Neural progenitor cell (in vitro differentiated cells): ENCODE measurements at regions not wholly inside any gene's neighbourhood (a gene's known extent, or its start where the extent isn't known, plus 50 kb on each side); places are given as distances from the start of the nearest gene placed in this dataset.

ENCODE experiments used
- DNase-seq: peaks from one replicate; pipeline ENCODE4 v3.0.0-alpha.2; 2016; ENCODE audit warnings: low spot score
- H2AFZ ChIP-seq: fragments of 200-600 bp; sonication (generic); replicated peaks from 2 replicates; pipeline ENCODE4 v1.6.1; 2016; ENCODE audit warnings: antibody characterized with exemption
- H3F3A ChIP-seq: fragments of 200-600 bp; sonication (generic); 2 replicates; pipeline ENCODE4 v1.6.1; 2016; ENCODE audit warnings: antibody characterized with exemption, low read depth
- H3K27ac ChIP-seq: fragments of 200-600 bp; sonication (generic); 2 replicates; pipeline ENCODE4 v1.5.1; 2016; ENCODE audit warnings: mild to moderate bottlenecking
- H3K27me3 ChIP-seq: fragments of 200-600 bp; sonication (generic); 2 replicates; pipeline ENCODE4 v1.6.1; 2016; ENCODE audit warnings: mild to moderate bottlenecking, moderate library complexity
- H3K36me3 ChIP-seq: fragments of 200-600 bp; sonication (generic); 2 replicates; pipeline ENCODE4 v1.5.1; 2016
- H3K4me1 ChIP-seq: fragments of 200-600 bp; sonication (generic); 2 replicates; pipeline ENCODE4 v1.6.1; 2016; ENCODE audit warnings: mixed run types
- H3K4me2 ChIP-seq: fragments of 200-600 bp; sonication (generic); 2 replicates; pipeline ENCODE4 v1.6.1; 2016
- H3K4me3 ChIP-seq: fragments of 200-600 bp; sonication (generic); 2 replicates; pipeline ENCODE4 v1.5.1; 2016
- H3K79me2 ChIP-seq: fragments of 200-600 bp; sonication (generic); 2 replicates; pipeline ENCODE4 v1.6.1; 2016; ENCODE audit warnings: low read depth
- H3K9ac ChIP-seq: fragments of 200-600 bp; sonication (generic); 2 replicates; pipeline ENCODE4 v1.6.1; 2016
- H3K9me3 ChIP-seq: fragments of 200-600 bp; sonication (generic); 2 replicates; pipeline ENCODE4 v1.5.1; 2016; ENCODE audit warnings: low read depth
- H4K20me1 ChIP-seq: fragments of 200-600 bp; sonication (generic); 2 replicates; pipeline ENCODE4 v1.6.1; 2016; ENCODE audit warnings: low read depth
- H3K27ac Mint-ChIP-seq: 3 replicates; pipeline ENCODE4 v1.8.0; 2021; ENCODE audit warnings: mixed read lengths
- H3K27me3 Mint-ChIP-seq: 2 replicates; pipeline ENCODE4 v1.8.0; 2022; ENCODE audit warnings: low read depth, mild to moderate bottlenecking, inconsistent platforms, moderate library complexity, mixed read lengths; ENCODE audit not compliant: insufficient read depth
- H3K36me3 Mint-ChIP-seq: 3 replicates; pipeline ENCODE4 v1.8.0; 2021; ENCODE audit warnings: mixed read lengths
- H3K4me1 Mint-ChIP-seq: 3 replicates; pipeline ENCODE4 v1.8.0; 2021; ENCODE audit warnings: mixed read lengths
- H3K4me3 Mint-ChIP-seq: 3 replicates; pipeline ENCODE4 v1.8.0; 2021; ENCODE audit warnings: mild to moderate bottlenecking, moderate library complexity, mixed read lengths
- H3K9me3 Mint-ChIP-seq: 3 replicates; pipeline ENCODE4 v1.8.0; 2020; ENCODE audit warnings: mixed read lengths
- CTCF ChIP-seq: fragments of 200-600 bp; sonication (generic); IDR thresholded peaks from 2 replicates; pipeline ENCODE4 v1.5.1; 2017; ENCODE audit warnings: antibody characterized with exemption, mild to moderate bottlenecking
- EZH2 ChIP-seq: fragments of 200-600 bp; sonication (generic); IDR thresholded peaks from 2 replicates; pipeline ENCODE4 v1.6.1; 2017; ENCODE audit warnings: antibody characterized with exemption, mild to moderate bottlenecking, moderate library complexity
- EZH2phosphoT487 ChIP-seq: fragments of 200-600 bp; sonication (generic); IDR thresholded peaks from 2 replicates; pipeline ENCODE4 v1.6.1; 2017; ENCODE audit warnings: antibody characterized with exemption

GRCh38 chr14:43119672-43120071 is 1387.4 kb downstream of the FSCB start:
- no peak for DNase-seq
- Histone ChIP-seq H3K9me3 (no peaks in the 10 kb centered on the region), H3K27ac (no peak overlapping the region), H3K27me3 (no peaks in the 10 kb centered on the region), H3K4me2 (no peak overlapping the region), H2AFZ (no peak overlapping the region), H3K36me3 (no peaks in the 10 kb centered on the region), H3K4me1 (no peaks in the 10 kb centered on the region), H3K9ac (no peak overlapping the region), H3K4me3 (no peak overlapping the region), H3K79me2 (no peaks in the 10 kb centered on the region), H4K20me1 (no peaks in the 10 kb centered on the region), H3F3A (no peaks in the 10 kb centered on the region)
- H3K9me3 Mint-ChIP-seq, result peaks cover 12% of the 10 kb centered on the region
- no peak overlapping the region for H3K4me3 Mint-ChIP-seq
- no peak overlapping the region for H3K27ac Mint-ChIP-seq
- no peaks in the 10 kb centered on the region for H3K4me1 Mint-ChIP-seq
- H3K27me3 Mint-ChIP-seq, result peaks cover 2% of the 10 kb centered on the region
- TF ChIP-seq CTCF (no peak), EZH2 (no peak)
- H3K36me3 Mint-ChIP-seq, result no peaks in the 10 kb centered on the region

- Histone ChIP-seq H3K4me3 (no peak overlapping the region), H3K4me1 (no peaks in the 10 kb centered on the region), H2AFZ (no peak overlapping the region), H3K27ac (no peak overlapping the region), H3K79me2 (no peaks in the 10 kb centered on the region), H3K27me3 (no peaks in the 10 kb centered on the region), H3K4me2 (no peak overlapping the region), H4K20me1 (no peaks in the 10 kb centered on the region), H3K9ac (no peak overlapping the region), H3K36me3 (no peaks in the 10 kb centered on the region), H3F3A (no peaks in the 10 kb centered on the region), H3K9me3 (no peaks in the 10 kb centered on the region)
- no peak for TF ChIP-seq EZH2
- no peak for TF ChIP-seq CTCF
- TF ChIP-seq EZH2phosphoT487, result no peak
- no peaks in the 10 kb centered on the region for H3K36me3 Mint-ChIP-seq
- H3K4me3 Mint-ChIP-seq, result no peak overlapping the region
- no peak for DNase-seq
- H3K9me3 Mint-ChIP-seq, result peaks cover 12% of the 10 kb centered on the region
- no peaks in the 10 kb centered on the region for H3K4me1 Mint-ChIP-seq
- H3K27me3 Mint-ChIP-seq, result peaks cover 2% of the 10 kb centered on the region
- no peak overlapping the region for H3K27ac Mint-ChIP-seq
Measured at GRCh38 chr14:43116341-43116740, 1390.7 kb downstream of the FSCB start.

DNA sequence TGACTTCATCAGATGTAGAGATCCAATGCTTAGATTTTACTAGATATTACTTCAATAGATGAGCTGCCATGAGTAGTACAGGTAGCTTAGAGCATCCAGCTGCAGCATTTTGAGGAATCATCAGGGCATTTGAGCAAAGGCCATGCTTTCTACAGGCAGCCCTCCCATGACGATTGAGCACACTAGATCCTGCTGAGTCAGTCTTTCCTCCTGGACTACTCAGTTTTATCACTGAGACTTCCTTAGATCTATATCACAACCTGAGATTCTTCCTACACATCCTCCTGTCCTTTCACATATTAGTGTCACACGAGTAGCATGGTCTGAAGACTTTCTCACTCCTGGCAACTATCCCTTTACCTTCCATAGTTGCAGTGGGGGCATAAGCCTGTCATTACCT is 1401.8 kb downstream of the FSCB start:
- Histone ChIP-seq H3K27me3 (no peaks in the 10 kb centered on the region), H3K4me3 (no peak overlapping the region), H3K4me1 (no peaks in the 10 kb centered on the region), H3K9me3 (no peaks in the 10 kb centered on the region), H3F3A (no peaks in the 10 kb centered on the region), H4K20me1 (no peaks in the 10 kb centered on the region), H3K36me3 (no peaks in the 10 kb centered on the region), H2AFZ (no peak overlapping the region), H3K9ac (no peak overlapping the region), H3K79me2 (no peaks in the 10 kb centered on the region), H3K4me2 (no peak overlapping the region), H3K27ac (no peak overlapping the region)
- H3K27me3 Mint-ChIP-seq, result no peaks in the 10 kb centered on the region
- no peaks in the 10 kb centered on the region for H3K36me3 Mint-ChIP-seq
- no peaks in the 10 kb centered on the region for H3K9me3 Mint-ChIP-seq
- no peak for DNase-seq
- H3K4me1 Mint-ChIP-seq, result no peaks in the 10 kb centered on the region
- H3K27ac Mint-ChIP-seq, result no peak overlapping the region
- TF ChIP-seq EZH2phosphoT487 (no peak), CTCF (no peak), EZH2 (no peak)
- no peak overlapping the region for H3K4me3 Mint-ChIP-seq

DNA sequence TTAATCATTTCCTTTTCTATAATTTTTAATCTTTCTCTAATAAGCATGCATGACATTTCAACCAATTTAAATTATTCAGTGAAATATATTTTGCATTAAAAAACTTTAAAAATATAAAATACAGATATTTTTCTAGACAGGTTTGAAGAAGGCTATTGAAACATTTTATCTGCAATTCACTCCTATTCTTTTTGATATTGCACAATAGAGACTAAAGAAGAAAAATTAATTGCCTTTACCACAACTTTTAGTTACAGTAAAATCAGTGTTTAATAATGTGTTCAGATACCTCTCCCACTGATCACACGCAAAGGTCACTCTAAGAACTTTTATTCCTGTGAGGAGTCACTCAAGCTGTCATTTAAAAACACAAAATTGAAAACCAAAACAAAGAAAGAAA is 1416.7 kb downstream of the FSCB start:
- Histone ChIP-seq H3K9ac (no peak overlapping the region), H4K20me1 (no peaks in the 10 kb centered on the region), H2AFZ (no peak overlapping the region), H3K9me3 (no peaks in the 10 kb centered on the region), H3K79me2 (no peaks in the 10 kb centered on the region), H3K27ac (no peak overlapping the region), H3K4me3 (no peak overlapping the region), H3F3A (no peaks in the 10 kb centered on the region), H3K4me2 (no peak overlapping the region), H3K27me3 (no peaks in the 10 kb centered on the region), H3K36me3 (no peaks in the 10 kb centered on the region), H3K4me1 (no peaks in the 10 kb centered on the region)
- no peak for TF ChIP-seq CTCF
- TF ChIP-seq EZH2, result no peak
- TF ChIP-seq EZH2phosphoT487, result no peak
- Mint-ChIP-seq H3K36me3 (no peaks in the 10 kb centered on the region), H3K9me3 (peaks cover 2% of the 10 kb centered on the region), H3K4me1 (no peaks in the 10 kb centered on the region), H3K27ac (no peak overlapping the region), H3K27me3 (no peaks in the 10 kb centered on the region), H3K4me3 (no peak overlapping the region)
- DNase-seq, result no peak
